CD14-positive monocyte (primary cell): ENCODE measurements at regions not wholly inside any gene's neighbourhood (a gene's known extent, or its start where the extent isn't known, plus 50 kb on each side); places are given as distances from the start of the nearest gene placed in this dataset.

Source experiments
- DNase-seq, 3 donors: peaks; one replicate each; pipeline ENCODE4 v3.0.0-alpha.2; 2011 to 2022
- H2AFZ ChIP-seq: 2 replicates; pipeline ENCODE4 v1.6.0; 2012; ENCODE audit warnings: mild to moderate bottlenecking, low read depth, low read length, inconsistent platforms; ENCODE audit not compliant: insufficient read depth, poor library complexity, severe bottlenecking
- H3K27ac ChIP-seq, 2 donors: 1 replicate in 1 of 2; 2 replicates in 1 of 2; pipeline ENCODE4 v1.5.1; 2012 to 2013; ENCODE audit warnings: low read length in 2 of 2, control low read depth in 1 of 2, inconsistent platforms in 1 of 2, low read depth in 1 of 2, mild to moderate bottlenecking in 1 of 2
- H3K27me3 ChIP-seq, 2 donors: one replicate each; pipeline versions ENCODE4 v1.6.0 to v1.6.1; 2011 to 2013; ENCODE audit warnings: low read length in 2 of 2; ENCODE audit not compliant: control insufficient read depth in 2 of 2, insufficient read depth in 2 of 2
- H3K36me3 ChIP-seq, 2 donors: replicated peaks in 1 of 2; 1 replicate in 1 of 2; 2 replicates in 1 of 2; pipeline versions ENCODE4 v1.5.1 to v1.6.1; 2012 to 2013; ENCODE audit warnings: low read length in 2 of 2, control low read depth in 1 of 2, inconsistent platforms in 1 of 2, mild to moderate bottlenecking in 1 of 2; ENCODE audit not compliant: insufficient read depth in 2 of 2, control insufficient read depth in 1 of 2
- H3K4me1 ChIP-seq, 2 donors: 1 replicate in 1 of 2; 2 replicates in 1 of 2; pipeline versions ENCODE4 v1.5.1 to v1.6.1; 2012 to 2013; ENCODE audit warnings: low read length in 2 of 2, control low read depth in 1 of 2, inconsistent platforms in 1 of 2, mild to moderate bottlenecking in 1 of 2, moderate library complexity in 1 of 2; ENCODE audit not compliant: insufficient read depth in 2 of 2, control insufficient read depth in 1 of 2
- H3K4me2 ChIP-seq: replicated peaks from 2 replicates; pipeline ENCODE3; 2012; ENCODE audit warnings: low read length, moderate library complexity, mild to moderate bottlenecking; ENCODE audit not compliant: poor library complexity, severe bottlenecking; ENCODE audit errors: extremely low read depth
- H3K4me3 ChIP-seq, 3 experiments: fragments of 200-600 bp in 1 of 3; sonication (generic) in 1 of 3; replicated peaks in 1 of 3; 1 replicate in 2 of 3; 2 replicates in 1 of 3; pipeline ENCODE4 v1.5.1; 2011 to 2013; ENCODE audit warnings: low read length in 3 of 3, mild to moderate bottlenecking in 3 of 3, control low read depth in 2 of 3, low read depth in 2 of 3, inconsistent platforms in 1 of 3, moderate library complexity in 1 of 3
- H3K79me2 ChIP-seq: 2 replicates; pipeline ENCODE4 v1.6.0; 2012; ENCODE audit warnings: mild to moderate bottlenecking, control low read depth, inconsistent platforms, low read length, moderate library complexity; ENCODE audit not compliant: insufficient read depth
- H3K9ac ChIP-seq: 2 replicates; pipeline ENCODE4 v1.6.0; 2017; ENCODE audit warnings: low read length, mild to moderate bottlenecking; ENCODE audit not compliant: insufficient read depth, poor library complexity, severe bottlenecking
- H3K9me3 ChIP-seq, 2 donors: replicated peaks in 1 of 2; 1 replicate in 1 of 2; 2 replicates in 1 of 2; pipeline versions ENCODE4 v1.5.1 to v1.6.1; 2012 to 2013; ENCODE audit warnings: low read length in 2 of 2, control low read depth in 1 of 2; ENCODE audit not compliant: control insufficient read depth in 1 of 2, insufficient read depth in 1 of 2
- H4K20me1 ChIP-seq: 2 replicates; pipeline ENCODE4 v1.6.0; 2012; ENCODE audit warnings: mild to moderate bottlenecking, low read length, control low read depth, moderate library complexity; ENCODE audit not compliant: insufficient read depth
- H3K27ac Mint-ChIP-seq, 7 donors: one replicate each; pipeline ENCODE4 v1.8.0; 2020; ENCODE audit warnings: mild to moderate bottlenecking in 7 of 7, mixed read lengths in 7 of 7, moderate library complexity in 6 of 7, inconsistent platforms in 2 of 7
- H3K27me3 Mint-ChIP-seq, 3 donors: one replicate each; pipeline ENCODE4 v1.8.0; 2021 to 2022; ENCODE audit warnings: low read depth in 3 of 3, mild to moderate bottlenecking in 3 of 3, mixed read lengths in 3 of 3, moderate library complexity in 3 of 3, inconsistent platforms in 1 of 3
- H3K36me3 Mint-ChIP-seq, 2 donors: one replicate each; pipeline ENCODE4 v1.8.0; 2020; ENCODE audit warnings: mixed read lengths in 2 of 2, inconsistent platforms in 1 of 2, mild to moderate bottlenecking in 1 of 2
- H3K4me1 Mint-ChIP-seq: one replicate; pipeline ENCODE4 v1.8.0; 2020; ENCODE audit warnings: mild to moderate bottlenecking, mixed read lengths
- H3K4me3 Mint-ChIP-seq, 2 donors: one replicate each; pipeline ENCODE4 v1.8.0; 2020; ENCODE audit warnings: mild to moderate bottlenecking in 2 of 2, mixed read lengths in 2 of 2, moderate library complexity in 1 of 2
- H3K9me3 Mint-ChIP-seq, 7 donors: one replicate each; pipeline ENCODE4 v1.8.0; 2020 to 2022; ENCODE audit warnings: mixed read lengths in 7 of 7, mild to moderate bottlenecking in 6 of 7, moderate library complexity in 6 of 7, inconsistent platforms in 2 of 7
- CTCF ChIP-seq: fragments of 200-600 bp; IDR thresholded peaks from one replicate; pipeline ENCODE4 v1.8.0; 2022; ENCODE audit warnings: antibody characterized with exemption, mild to moderate bottlenecking
- WGBS: methylation state at CpG from one replicate; pipeline ENCODE4 v1.1.5; 2013; ENCODE audit warnings: missing lambda C conversion rate; ENCODE audit not compliant: insufficient coverage; 5-methylcytosine and 5-hydroxymethylcytosine counted together
- intact Hi-C, 2 donors: fragments of 100-400 bp; cut with micrococcal nuclease; formaldehyde crosslinking; loops; one replicate each; pipeline versions ENCODE4 v1.15.0 to v1.15.1; 2023

GRCh38 chr7:25496476-25497368, 268.4 kb upstream of the NPVF start:
- Histone ChIP-seq H3K9ac (peak overlapping the region; percentile 69), H2AFZ (peak overlapping the region; percentile 84), H4K20me1 (no peaks in the 10 kb centered on the region), H3K4me3 (peak overlapping the region; percentile 44 to 76 (median 72)), H3K27ac (peak overlapping the region; percentile 80 to 89), H3K4me2 (peak overlapping the region; percentile 61), H3K4me1 (peaks cover 17 to 21% of the 10 kb centered on the region in 2 donors), H3K9me3 (no peaks in the 10 kb centered on the region), H3K27me3 (no peaks in the 10 kb centered on the region), H3K36me3 (no peaks in the 10 kb centered on the region), H3K79me2 (no peaks in the 10 kb centered on the region)
- Mint-ChIP-seq H3K4me1 (peaks cover 12% of the 10 kb centered on the region), H3K27ac (peak overlapping the region; percentile 85 to 97 (median 95)), H3K4me3 (peak overlapping the region; percentile 76 to 97), H3K9me3 (peaks cover 0 to 2% (median 0%) of the 10 kb centered on the region in 7 donors), H3K27me3 (peaks cover 0 to 2% (median 1%) of the 10 kb centered on the region in 3 donors), H3K36me3 (no peaks in the 10 kb centered on the region)
- TF ChIP-seq CTCF = no peak
- intact Hi-C loops = no loop called here
- WGBS = 45% methylated on average over 9 of the region's 11 CpGs
- DNase-seq = peak; percentile 48 to 63 (median 54)

GRCh38 chr7:25500393-25500921, 272.2 kb upstream of the NPVF start:
- peaks cover 17 to 21% of the 10 kb centered on the region in 2 donors for H3K4me1 ChIP-seq
- peaks cover 0 to 2% (median 0%) of the 10 kb centered on the region in 7 donors for H3K9me3 Mint-ChIP-seq
- no peak overlapping the region for H3K27ac ChIP-seq
- no peak overlapping the region for H3K4me3 ChIP-seq
- no peak overlapping the region for H3K4me3 Mint-ChIP-seq
- no peak overlapping the region for H3K27ac Mint-ChIP-seq
- H2AFZ ChIP-seq = no peak overlapping the region
- DNase-seq = no peak
- no CpG with 5 or more reads among the region's 4 CpGs for WGBS
- peaks cover 12% of the 10 kb centered on the region for H3K4me1 Mint-ChIP-seq
- intact Hi-C loops = no loop called here
- no peaks in the 10 kb centered on the region for H3K27me3 ChIP-seq
- no peaks in the 10 kb centered on the region for H3K36me3 Mint-ChIP-seq
- TF ChIP-seq CTCF = no peak
- H3K27me3 Mint-ChIP-seq = no peaks in the 10 kb centered on the region
- H4K20me1 ChIP-seq = no peaks in the 10 kb centered on the region
- H3K9ac ChIP-seq = no peak overlapping the region
- H3K9me3 ChIP-seq = no peaks in the 10 kb centered on the region
- no peak overlapping the region for H3K4me2 ChIP-seq
- H3K79me2 ChIP-seq = no peaks in the 10 kb centered on the region
- no peaks in the 10 kb centered on the region for H3K36me3 ChIP-seq
